ENCODE measurements at regions not wholly inside any gene's neighbourhood (a gene's known extent, or its start where the extent isn't known, plus 50 kb on each side); places are given as distances from the start of the nearest gene placed in this dataset.

GRCh38 chr22:25357132-25357455 lies 137.7 kb downstream of the CRYBB2 start:
- H3K9me3 ChIP-seq (ENCODE audit: low read length) = no peaks in the 10 kb centered on the region
- in situ Hi-C loops (cut with HindIII; ENCODE audit: extremely low pct_ligation_motif_present, low pct_unique_long_range_greater_than_20kb) = no loop called here
- ATAC-seq (no peak), FAIRE-seq (no peak), DNase-seq (ENCODE audit: low spot score) (no peak)
- no peaks in the 10 kb centered on the region for H3K4me1 ChIP-seq (ENCODE audit: insufficient read depth, low read length)
- no peak overlapping the region for H3K27ac ChIP-seq (ENCODE audit: extremely low read length, insufficient read depth, low read length)
- WGBS (ENCODE audit: low lambda C conversion rate) = 84% methylated on average over 8 of the region's 10 CpGs
- no peak overlapping the region for H2AFZ ChIP-seq (ENCODE audit: low read length)
- ChIA-PET CTCF (ENCODE audit: low intra/inter-chr PET ratio, low total read pairs) (no interaction called here), POLR2A (no interaction called here)
- no peak overlapping the region for H3K4me3 ChIP-seq (replicated peaks in 1 of 3; ENCODE audit: insufficient read depth in 1 of 3, low read depth in 2 of 3, low read length in 3 of 3)
- no TSS peak for BruUV-seq (replicated peaks)
- no peaks in the 10 kb centered on the region for H3K79me2 ChIP-seq (ENCODE audit: insufficient read depth, low read length)
- intact Hi-C loops (cut with micrococcal nuclease; ENCODE audit: unreplicated experiment) = no loop called here
- H3K4me2 ChIP-seq (ENCODE audit: low read depth, low read length) = no peak overlapping the region
- TF ChIP-seq ZNF451 (CRISPR knock-in tag; IDR thresholded peaks at IDR 0.05) (no peak), MAX (IDR thresholded peaks at IDR 0.05) (no peak), HOMEZ (CRISPR knock-in tag; IDR thresholded peaks at IDR 0.05; ENCODE audit: low read depth) (no peak), NFE2 (CRISPR knock-in tag; IDR thresholded peaks at IDR 0.05) (no peak), POGK (CRISPR knock-in tag; conservative IDR thresholded peaks at IDR 0.05) (no peak), ZNF256 (CRISPR knock-in tag; conservative IDR thresholded peaks at IDR 0.05) (no peak)
- H3K27me3 ChIP-seq (ENCODE audit: control insufficient read depth in 1 of 2, insufficient read depth in 2 of 2, low read length in 2 of 2) = no peaks in the 10 kb centered on the region
- no peak overlapping the region for H3K9ac ChIP-seq (ENCODE audit: insufficient read depth, low read depth, low read length)
- H3K36me3 ChIP-seq (replicated peaks in 1 of 2; ENCODE audit: control insufficient read depth in 1 of 2, insufficient read depth in 2 of 2, low read length in 2 of 2) = peaks cover 36 to 88% of the 10 kb centered on the region in 2 experiments
- H4K20me1 ChIP-seq (ENCODE audit: insufficient read depth, low read length) = peaks cover 6% of the 10 kb centered on the region; the same call in 1 of the 2 replicates

Measured in HepG2 (cell line).